ENCODE measurements at regions not wholly inside any gene's neighbourhood (a gene's known extent, or its start where the extent isn't known, plus 50 kb on each side); places are given as distances from the start of the nearest gene placed in this dataset.

DNA sequence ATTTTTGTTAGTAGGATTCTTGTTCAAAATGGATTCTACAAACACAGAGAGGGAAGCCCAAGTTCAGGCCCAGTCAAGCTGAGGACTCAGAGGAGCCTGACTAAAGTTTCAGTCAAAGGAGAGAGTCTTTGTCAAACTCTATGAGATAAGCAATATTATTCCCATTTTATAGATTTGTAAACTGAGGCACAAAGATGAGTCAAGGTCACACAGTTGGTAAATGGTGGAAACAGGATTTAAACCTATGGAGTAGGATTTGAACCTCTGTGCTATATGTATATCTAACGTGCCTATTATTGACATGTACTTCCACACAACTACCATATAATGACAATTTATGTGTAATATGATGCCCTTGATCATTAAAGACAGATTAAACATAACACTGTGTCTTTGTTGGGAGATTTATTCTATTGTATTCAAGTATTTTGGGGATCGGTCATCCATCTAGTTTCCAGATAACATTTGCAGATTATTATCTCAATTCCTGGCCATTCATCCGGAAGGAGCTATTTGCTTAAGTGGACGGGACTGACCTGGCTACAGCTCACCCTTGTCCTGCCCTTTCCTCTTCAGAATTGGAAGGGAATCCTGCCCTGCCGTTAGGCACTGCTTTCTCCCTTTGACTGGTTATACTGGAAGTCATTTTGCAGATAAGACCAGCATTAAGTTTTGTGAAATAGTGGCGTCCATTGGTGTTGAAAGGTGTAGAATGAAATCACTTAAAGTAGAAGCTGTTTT lies 86.1 kb upstream of the LMO4 start:
- Histone ChIP-seq H3K4me1 (ENCODE audit: control insufficient read depth in 1 of 2, insufficient read depth in 2 of 2, low read depth in 1 of 2, low read length in 1 of 2) (no peaks in the 10 kb centered on the region), H3K9me3 (no peaks in the 10 kb centered on the region), H3K27ac (ENCODE audit: low read depth in 2 of 2, low read length in 1 of 2) (no peak overlapping the region), H3F3A (replicated peaks; ENCODE audit: insufficient read depth) (no peaks in the 10 kb centered on the region), H3K4me3 (ENCODE audit: low read depth in 2 of 2, low read length in 1 of 2) (no peak overlapping the region), H4K20me1 (ENCODE audit: insufficient read depth) (no peaks in the 10 kb centered on the region), H3K4me2 (no peak overlapping the region), H2AFZ (ENCODE audit: low read depth) (no peak overlapping the region), H3K9me2 (no peaks in the 10 kb centered on the region), H3K9ac (no peak overlapping the region), H3K79me2 (ENCODE audit: insufficient read depth) (no peaks in the 10 kb centered on the region), H3K36me3 (replicated peaks in 1 of 2; ENCODE audit: control insufficient read depth in 1 of 2, insufficient read depth in 2 of 2, low read length in 1 of 2) (no peaks in the 10 kb centered on the region), H3K27me3 (ENCODE audit: insufficient read depth) (no peaks in the 10 kb centered on the region)
- ChIA-PET CTCF (interaction anchor here (1.7 kb wide), 1 partner anchor 50 kb away, joined by 5 read pairs; no protein-coding TSS in a partner anchor), POLR2A (no interaction called here)
- TF ChIP-seq TEAD4 (IDR thresholded peaks at IDR 0.05; ENCODE audit: borderline replicate concordance, insufficient read depth) (no peak), CHD2 (IDR thresholded peaks at IDR 0.05; ENCODE audit: low read length, partially characterized antibody) (no peak), TCF12 (IDR thresholded peaks at IDR 0.05) (no peak), ELF1 (IDR thresholded peaks at IDR 0.05) (no peak), POLR2AphosphoS5 (IDR thresholded peaks at IDR 0.05; ENCODE audit: low read depth, low read length) (no peak), GATA2 (CRISPR knock-in tag; IDR thresholded peaks at IDR 0.05) (no peak), SMC3 (IDR thresholded peaks at IDR 0.05; ENCODE audit: low read depth, low read length) (no peak), RAD21 (IDR thresholded peaks at IDR 0.05; ENCODE audit: low read length) (no peak), NFIC (IDR thresholded peaks at IDR 0.05; ENCODE audit: borderline replicate concordance) (no peak), MEF2A (IDR thresholded peaks at IDR 0.05; ENCODE audit: borderline replicate concordance, low read depth) (no peak), FOSL2 (IDR thresholded peaks at IDR 0.05; ENCODE audit: borderline replicate concordance, low read depth) (no peak)
- TF ChIP-seq, protein P1, sequence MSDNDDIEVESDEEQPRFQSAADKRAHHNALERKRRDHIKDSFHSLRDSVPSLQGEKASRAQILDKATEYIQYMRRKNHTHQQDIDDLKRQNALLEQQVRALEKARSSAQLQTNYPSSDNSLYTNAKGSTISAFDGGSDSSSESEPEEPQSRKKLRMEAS (IDR thresholded peaks at IDR 0.05; ENCODE audit: low read depth) = no peak
- TF ChIP-seq, protein P2, sequence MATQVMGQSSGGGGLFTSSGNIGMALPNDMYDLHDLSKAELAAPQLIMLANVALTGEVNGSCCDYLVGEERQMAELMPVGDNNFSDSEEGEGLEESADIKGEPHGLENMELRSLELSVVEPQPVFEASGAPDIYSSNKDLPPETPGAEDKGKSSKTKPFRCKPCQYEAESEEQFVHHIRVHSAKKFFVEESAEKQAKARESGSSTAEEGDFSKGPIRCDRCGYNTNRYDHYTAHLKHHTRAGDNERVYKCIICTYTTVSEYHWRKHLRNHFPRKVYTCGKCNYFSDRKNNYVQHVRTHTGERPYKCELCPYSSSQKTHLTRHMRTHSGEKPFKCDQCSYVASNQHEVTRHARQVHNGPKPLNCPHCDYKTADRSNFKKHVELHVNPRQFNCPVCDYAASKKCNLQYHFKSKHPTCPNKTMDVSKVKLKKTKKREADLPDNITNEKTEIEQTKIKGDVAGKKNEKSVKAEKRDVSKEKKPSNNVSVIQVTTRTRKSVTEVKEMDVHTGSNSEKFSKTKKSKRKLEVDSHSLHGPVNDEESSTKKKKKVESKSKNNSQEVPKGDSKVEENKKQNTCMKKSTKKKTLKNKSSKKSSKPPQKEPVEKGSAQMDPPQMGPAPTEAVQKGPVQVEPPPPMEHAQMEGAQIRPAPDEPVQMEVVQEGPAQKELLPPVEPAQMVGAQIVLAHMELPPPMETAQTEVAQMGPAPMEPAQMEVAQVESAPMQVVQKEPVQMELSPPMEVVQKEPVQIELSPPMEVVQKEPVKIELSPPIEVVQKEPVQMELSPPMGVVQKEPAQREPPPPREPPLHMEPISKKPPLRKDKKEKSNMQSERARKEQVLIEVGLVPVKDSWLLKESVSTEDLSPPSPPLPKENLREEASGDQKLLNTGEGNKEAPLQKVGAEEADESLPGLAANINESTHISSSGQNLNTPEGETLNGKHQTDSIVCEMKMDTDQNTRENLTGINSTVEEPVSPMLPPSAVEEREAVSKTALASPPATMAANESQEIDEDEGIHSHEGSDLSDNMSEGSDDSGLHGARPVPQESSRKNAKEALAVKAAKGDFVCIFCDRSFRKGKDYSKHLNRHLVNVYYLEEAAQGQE (IDR thresholded peaks at IDR 0.05; ENCODE audit: low read depth, low read length) = no peak
- TF ChIP-seq, protein P3, sequence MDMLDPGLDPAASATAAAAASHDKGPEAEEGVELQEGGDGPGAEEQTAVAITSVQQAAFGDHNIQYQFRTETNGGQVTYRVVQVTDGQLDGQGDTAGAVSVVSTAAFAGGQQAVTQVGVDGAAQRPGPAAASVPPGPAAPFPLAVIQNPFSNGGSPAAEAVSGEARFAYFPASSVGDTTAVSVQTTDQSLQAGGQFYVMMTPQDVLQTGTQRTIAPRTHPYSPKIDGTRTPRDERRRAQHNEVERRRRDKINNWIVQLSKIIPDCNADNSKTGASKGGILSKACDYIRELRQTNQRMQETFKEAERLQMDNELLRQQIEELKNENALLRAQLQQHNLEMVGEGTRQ (IDR thresholded peaks at IDR 0.05; ENCODE audit: borderline replicate concordance, low read depth, low read length) = no peak
- TF ChIP-seq, protein P4, sequence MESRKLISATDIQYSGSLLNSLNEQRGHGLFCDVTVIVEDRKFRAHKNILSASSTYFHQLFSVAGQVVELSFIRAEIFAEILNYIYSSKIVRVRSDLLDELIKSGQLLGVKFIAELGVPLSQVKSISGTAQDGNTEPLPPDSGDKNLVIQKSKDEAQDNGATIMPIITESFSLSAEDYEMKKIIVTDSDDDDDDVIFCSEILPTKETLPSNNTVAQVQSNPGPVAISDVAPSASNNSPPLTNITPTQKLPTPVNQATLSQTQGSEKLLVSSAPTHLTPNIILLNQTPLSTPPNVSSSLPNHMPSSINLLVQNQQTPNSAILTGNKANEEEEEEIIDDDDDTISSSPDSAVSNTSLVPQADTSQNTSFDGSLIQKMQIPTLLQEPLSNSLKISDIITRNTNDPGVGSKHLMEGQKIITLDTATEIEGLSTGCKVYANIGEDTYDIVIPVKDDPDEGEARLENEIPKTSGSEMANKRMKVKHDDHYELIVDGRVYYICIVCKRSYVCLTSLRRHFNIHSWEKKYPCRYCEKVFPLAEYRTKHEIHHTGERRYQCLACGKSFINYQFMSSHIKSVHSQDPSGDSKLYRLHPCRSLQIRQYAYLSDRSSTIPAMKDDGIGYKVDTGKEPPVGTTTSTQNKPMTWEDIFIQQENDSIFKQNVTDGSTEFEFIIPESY (IDR thresholded peaks at IDR 0.05; ENCODE audit: borderline replicate concordance, low read depth) = no peak
- TF ChIP-seq, protein P5, sequence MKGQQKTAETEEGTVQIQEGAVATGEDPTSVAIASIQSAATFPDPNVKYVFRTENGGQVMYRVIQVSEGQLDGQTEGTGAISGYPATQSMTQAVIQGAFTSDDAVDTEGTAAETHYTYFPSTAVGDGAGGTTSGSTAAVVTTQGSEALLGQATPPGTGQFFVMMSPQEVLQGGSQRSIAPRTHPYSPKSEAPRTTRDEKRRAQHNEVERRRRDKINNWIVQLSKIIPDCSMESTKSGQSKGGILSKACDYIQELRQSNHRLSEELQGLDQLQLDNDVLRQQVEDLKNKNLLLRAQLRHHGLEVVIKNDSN (IDR thresholded peaks at IDR 0.05; ENCODE audit: borderline replicate concordance, low read depth) = no peak
- 46% methylated on average over 6 of the region's 6 CpGs for WGBS (ENCODE audit: low lambda C conversion rate)
- no peak for DNase-seq

Measured in SK-N-SH (cell line).